ENCODE measurements at regions not wholly inside any gene's neighbourhood (a gene's known extent, or its start where the extent isn't known, plus 50 kb on each side); places are given as distances from the start of the nearest gene placed in this dataset.

- TF ChIP-seq EZH2 (IDR thresholded peaks at IDR 0.05; ENCODE audit: low read depth, low read length, severe bottlenecking) (no peak), CREB1 (IDR thresholded peaks at IDR 0.05) (no peak)
Observed at GRCh38 chr11:134821422-134821821, 409.4 kb upstream of the B3GAT1 start (continued).
